Glomerular visceral epithelial cell (primary cell): ENCODE measurements at regions not wholly inside any gene's neighbourhood (a gene's known extent, or its start where the extent isn't known, plus 50 kb on each side); places are given as distances from the start of the nearest gene placed in this dataset.
"Not testable (repeated sequence)": the region's sequence is repeated elsewhere in the genome, so short reads cannot be mapped to it uniquely, and the experiment has no call there.

Experiments
- DNase-seq: peaks from one replicate; pipeline ENCODE4 v3.0.0-alpha.2; 2016; ENCODE audit errors: extremely low spot score

DNA sequence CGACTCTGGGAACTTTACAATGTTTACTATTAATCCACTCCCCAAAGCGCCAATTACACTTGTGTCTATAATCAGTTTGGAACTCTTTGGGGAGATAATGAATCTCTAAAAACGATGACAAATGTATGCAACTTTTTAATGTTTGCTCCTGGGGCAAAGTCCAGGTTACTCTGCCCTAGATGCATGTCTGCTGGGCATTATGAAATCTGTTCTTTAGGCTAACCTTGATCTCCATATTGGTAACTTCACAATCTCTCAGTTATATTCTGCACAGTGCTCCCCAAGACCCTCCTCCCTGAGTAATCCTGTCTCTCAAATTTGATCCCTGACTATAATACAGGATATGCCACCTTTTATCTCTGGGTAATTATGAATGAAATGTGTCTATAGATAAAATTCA is 152.2 kb upstream of the TRPM3 start:
- DNase-seq: no peak

DNA sequence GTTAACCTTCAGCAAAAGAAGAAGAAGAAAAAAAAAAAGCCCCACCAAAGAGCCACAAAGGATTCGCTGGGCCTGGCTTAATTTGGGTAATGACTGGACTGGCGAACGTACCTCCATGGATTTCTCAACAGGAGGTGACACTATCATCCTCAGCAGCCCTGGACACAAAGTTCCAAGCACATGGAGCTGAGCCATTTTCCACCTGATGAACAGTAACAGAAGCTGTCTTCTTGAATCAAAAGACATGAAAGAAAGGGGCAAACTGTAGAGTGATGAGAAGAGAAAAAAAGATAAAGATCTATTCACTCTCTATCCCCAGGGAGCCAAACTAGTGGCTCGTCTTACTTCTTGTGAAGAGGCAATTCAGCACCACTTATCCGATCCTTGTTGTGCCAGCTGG is 150.2 kb upstream of the TRPM3 start:
- DNase-seq: no peak

DNA sequence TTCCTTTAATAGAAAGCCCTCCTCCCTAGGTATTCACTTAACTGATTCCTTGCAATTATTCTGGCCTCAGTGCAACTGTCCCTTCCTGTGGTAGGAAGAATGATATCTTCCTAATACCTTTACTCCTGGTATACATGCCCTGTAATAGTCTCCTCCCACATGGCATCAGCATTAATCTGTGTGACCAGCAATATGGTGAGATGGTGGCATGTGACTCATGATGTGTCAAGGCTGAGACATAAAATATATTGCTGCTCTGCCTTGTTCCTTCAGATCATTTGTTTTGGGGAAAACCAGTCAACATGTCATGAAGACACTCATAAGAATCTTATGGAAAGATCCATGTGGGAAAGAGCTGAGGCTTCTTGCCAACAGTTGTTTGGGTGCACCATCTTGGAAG is 149.1 kb upstream of the TRPM3 start:
- DNase-seq: no peak

DNA sequence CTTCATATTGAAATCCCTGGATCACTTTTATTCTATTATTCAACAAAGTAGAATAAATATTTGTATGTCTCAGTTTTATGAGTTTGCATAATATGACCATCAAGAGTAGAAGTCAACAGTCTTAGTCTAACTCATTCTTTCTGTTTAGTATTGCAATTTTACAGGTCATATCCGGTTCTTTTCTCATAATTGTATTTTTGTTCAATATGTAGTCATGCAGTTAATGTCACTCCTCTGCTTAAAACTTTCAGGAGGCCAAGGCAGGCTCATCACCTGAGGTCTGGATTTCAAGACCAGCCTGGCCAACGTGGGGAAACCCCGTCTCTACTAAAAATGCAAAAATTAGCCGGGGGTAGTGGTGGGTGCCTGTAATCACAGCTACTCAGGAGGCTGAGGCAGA is 148.4 kb upstream of the TRPM3 start:
- no peak for DNase-seq

DNA sequence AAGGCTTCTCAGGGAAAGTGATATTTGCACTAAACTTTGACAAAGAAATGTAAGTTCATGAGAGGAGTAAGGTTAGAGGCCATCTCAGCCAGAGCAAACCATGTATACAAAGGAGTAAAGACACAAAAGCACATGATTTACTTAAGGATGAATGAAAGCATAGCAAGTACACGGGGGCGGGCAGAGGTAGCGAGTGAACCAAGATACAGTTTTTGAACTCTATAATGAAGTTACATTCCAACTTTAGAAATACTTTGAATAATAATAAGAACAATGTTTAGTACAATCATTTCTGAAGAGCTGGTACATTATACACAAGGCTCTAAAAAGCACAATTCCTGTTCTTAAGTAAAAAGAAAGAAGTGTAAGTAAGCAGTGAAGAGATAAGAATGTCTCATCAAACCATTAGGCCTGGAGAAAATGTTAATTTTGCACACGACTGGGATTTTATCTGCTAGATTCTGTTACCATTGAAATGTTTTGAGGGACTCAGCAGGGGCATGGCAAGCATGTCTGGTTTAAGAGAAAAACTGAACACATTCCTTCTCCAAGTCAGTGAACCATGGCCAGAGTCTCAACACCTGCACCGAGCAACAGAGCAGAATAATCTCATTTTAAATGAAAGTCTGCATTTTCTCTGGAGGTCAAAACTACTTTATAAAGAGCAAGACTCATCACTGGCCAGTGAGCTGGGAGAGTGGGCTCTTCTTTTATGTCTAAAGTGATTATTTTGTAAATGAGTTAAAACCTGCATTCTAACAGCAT is 147.6 kb upstream of the TRPM3 start:
- no peak for DNase-seq

DNA sequence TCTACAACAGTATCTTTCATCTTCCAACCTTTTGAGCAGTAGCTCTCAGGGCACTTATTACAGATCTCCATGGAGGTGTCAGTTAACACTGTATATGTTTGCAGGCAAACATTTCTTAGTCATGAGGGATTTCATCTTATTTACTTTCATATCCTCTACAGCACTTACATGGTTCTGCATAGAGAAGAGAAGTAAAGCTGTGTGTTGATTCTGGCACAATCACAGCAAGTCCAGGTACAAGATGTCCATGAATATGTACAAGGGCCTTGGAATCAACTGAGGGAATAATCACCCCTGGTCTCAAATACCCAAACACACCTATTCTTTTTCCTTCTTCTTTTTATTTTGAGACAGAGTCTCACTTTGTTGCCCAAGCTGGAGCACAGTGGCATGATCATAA is 142.0 kb upstream of the TRPM3 start:
- DNase-seq: no peak

DNA sequence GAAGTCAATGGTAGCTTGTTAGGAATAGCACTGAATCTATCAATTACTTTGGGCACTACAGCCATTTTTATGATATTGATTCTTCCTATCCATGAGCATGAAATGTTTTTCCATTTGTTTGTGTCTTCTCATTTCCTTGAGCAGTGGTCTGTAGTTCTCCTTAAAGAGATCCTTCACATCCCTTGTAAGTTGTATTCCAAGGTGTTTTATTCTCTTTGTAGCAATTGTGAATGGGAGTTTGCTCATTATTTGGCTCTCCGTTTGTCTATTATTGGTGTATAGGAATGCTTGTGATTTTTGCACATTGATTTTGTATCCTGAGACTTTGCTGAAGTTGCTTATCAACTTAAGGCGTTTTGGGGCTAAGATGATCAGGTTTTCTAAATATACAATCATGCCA is 139.0 kb upstream of the TRPM3 start:
- not testable (repeated sequence) for DNase-seq

DNA sequence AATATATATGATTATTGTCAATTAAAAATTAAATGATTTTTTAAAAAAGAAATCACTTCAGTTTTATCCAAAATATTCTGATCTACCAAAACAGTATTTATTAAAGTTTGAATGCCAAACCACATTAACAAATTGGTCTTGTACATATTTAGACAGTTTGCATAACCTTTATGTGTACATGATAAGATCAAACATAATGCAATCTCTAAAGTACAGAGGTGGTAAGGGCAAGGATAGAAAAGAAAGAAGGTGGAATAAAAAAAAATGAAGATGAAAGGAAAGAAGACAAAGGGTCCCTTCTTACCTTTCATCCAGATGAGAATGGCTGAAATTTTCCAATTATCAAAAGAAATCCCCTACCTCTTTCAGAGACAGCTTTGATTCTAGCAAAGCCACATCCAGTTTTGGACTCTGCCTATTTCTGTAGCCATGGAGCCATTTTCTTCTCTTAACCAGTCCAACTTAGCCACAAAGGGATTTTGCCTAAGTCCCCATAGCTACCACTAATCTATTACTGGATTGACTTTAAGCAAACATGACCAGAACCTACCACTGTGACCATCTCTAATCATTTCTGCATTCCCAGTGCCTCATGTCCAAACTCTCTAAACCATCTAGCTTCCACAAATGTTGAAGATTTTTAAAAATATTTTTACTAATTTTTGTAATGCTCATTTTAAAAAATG is 133.3 kb upstream of the TRPM3 start:
- DNase-seq: no peak

DNA sequence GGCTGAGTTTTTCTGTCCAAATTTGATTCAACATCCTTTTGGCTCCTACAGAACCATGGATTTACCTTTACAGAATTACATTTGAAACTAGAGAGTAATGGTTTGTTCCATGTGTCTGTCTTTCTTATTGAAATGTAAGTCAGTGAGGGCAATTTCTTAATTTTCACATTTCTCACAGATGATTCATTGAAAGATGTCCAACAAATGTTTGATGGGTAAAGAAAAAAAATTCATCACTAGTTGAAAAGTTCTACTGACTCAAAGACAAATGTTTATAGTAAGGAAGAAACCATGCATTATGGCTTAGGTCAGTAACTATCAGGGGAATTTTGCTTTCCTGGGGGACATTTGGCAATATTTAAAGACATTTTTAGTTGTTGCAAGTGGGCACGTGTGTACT is 131.6 kb upstream of the TRPM3 start:
- no peak for DNase-seq

DNA sequence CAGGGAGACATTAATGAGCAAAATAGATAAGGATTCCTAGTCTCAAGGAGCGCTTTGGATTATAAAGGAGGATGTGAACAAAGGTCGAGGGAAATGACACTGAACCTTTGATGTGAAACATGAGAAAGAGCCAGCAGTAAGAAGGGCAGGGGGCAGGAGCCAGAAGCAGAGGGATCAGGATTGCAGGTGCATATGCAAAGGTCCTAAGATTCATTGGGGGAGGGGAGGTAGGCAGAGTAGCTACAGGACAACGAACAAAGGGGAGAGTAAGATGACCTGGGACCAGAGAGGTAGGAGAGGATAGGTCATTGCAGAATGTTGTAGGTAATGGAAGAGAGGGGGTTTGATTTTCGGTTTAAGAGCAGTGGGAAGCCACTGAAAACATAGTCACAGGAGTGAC is 129.2 kb upstream of the TRPM3 start:
- DNase-seq: no peak

DNA sequence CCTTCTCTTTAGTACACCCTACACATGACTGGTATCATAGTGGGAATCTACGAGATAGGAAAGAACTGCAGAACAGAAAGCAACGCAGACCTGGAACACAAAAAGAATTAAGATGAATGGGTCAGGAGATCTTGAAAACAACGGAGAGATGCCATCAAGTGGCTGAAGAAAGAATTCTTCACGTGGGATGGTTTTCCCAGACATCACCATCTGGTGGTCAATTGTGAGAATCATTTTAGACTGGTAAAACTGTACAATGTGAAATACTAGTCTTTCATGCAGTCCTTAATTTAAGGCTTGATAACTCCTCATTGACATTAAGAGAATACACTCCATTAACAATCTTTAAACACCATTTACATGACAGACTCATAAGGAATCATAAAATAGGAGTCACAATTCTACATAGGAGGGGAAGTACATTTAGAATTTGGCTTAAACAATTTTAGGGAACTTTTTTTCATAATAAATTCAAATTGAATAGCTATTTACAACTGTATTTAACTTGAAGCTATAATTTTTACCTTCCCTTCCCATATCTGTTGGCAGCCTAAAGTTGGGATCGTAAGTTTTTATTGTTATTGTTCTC is 128.4 kb upstream of the TRPM3 start:
- DNase-seq: peak; percentile 54

DNA sequence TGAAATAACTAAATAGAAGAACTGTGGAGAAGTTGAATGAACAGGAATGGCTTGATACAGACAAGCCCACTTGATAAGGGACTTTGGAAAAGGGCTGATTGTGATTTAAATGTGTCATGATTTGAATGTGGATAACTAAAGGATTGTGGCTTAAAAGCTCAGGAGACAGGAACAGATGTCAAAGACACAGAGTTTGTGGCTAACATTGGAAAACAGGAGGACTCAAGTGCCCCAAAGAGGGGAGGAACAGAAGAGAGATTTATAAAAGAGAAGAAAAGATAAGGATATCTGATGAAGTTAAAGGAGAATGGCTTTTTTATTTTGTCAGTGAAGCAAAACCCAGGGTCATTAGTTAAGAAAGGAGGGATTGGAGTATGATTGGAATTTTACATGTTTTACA is 124.2 kb upstream of the TRPM3 start:
- no peak for DNase-seq

DNA sequence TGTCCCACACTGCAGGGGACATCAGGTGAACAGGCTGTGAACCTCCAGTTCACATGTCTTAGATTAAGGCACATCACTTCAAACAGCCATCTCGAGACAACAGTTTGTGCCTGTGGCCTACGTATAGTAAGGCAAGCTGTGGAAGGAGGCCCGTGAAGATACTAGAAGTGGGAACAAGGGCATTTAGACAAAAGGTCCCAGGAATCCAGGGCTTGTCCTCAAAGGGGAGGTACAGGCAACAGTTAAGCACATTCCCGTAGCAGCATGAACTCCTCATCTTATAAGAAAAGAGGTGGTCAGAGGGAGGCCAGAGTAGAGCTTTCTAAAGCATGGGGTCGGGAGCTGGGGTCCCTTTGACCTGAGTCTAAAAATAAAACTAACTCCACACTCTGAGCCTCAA is 122.5 kb upstream of the TRPM3 start:
- no peak for DNase-seq

DNA sequence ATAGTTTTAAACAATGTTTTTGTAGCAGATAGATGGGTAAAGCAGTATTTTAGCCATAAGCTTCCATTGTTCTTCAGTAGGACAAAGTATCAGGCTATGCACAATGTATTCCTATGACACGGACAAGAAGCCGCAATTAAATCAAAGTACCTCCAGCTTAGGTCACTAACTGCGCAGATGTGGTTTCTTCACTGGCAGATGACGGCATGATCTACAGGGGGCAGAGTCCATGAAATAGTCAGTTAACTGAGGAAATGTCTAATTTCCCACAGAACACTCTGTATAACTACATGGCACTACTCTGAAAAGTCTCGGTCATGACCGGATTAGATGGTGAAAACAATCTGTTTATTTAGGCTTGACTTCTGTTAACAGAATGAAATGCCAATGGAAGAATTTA is 120.7 kb upstream of the TRPM3 start:
- DNase-seq: no peak

DNA sequence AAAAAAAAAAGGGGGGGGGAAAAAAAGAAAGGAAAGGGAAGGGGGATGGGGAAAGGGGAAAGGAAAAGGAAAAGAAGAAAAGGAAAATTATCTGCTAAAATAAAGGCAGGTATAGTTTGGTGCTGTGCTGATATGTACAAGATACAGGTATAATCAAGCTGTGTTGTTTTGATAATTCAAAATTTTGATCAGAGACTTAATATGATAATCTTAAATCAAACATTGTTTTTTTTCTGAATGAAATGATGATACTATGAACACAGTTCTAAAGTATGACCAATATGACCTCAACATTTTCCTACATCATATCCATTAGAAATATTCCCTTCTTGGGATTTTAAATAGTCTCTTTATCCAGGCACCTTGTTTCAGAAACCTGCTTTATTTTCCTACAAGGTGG is 115.6 kb upstream of the TRPM3 start:
- DNase-seq: no peak

DNA sequence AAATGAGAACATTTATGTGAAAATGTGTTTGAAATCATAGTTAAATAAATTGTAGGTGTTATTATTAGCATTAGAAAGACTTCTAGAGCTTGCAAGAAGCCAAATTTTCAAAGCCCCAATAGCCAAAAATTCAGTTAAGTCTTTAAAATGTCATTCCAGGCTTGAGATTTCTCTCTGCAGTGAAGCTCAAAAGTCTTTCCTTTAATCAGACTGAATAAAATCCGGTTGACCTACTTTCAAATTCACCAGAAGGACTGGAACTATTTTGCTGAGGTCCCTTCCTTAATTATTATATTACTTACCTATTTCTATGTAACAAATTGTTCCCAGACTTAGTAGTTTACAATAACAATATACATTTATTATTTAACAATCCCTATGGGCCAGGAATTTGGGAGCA is 112.2 kb upstream of the TRPM3 start:
- DNase-seq: no peak

DNA sequence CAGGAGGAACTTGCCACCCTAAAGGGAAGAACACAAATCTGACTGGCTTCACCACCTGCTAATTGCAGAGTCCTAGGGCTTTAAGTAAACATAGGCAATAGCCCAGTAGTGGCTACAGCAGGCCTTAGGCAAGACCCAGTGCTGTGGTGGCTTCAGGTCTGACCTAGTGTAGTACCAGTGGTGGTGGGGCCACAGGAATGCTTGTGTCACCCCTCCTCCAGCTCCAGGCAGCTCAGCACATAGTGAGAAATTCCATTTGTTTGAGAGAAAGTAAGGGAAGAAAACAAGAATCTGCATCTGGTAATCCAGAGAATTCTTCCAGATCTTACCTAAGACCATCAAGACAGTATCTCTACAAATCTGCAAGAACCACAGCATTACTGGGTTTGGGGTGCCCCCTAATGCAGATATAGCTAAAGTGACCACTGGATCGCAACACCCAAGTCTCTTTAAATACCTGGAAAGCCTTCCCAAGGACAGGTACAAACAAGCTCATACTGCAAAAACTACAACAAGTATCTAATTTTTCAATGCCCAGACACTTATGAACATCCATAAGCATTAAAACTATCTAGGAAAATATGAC is 102.6 kb upstream of the TRPM3 start:
- DNase-seq: no peak

DNA sequence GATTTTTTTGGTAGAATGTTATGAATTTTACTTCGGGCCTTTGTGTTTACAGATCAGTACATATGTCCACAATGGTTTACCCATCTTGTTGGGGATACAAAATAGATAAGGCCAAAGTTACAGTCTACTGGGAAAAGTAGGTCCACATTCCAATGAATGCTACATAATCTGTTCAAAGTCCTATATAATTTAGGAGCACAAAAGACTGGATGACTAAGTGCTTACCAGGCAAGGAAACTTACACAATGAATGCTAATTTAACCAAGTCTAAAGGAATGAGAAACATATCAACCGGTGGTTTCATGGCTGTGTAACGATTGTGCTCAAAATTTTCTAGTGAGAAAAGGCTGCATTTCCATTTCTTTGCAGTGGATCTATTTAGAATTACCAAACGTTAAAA is 97.4 kb upstream of the TRPM3 start:
- no peak for DNase-seq

DNA sequence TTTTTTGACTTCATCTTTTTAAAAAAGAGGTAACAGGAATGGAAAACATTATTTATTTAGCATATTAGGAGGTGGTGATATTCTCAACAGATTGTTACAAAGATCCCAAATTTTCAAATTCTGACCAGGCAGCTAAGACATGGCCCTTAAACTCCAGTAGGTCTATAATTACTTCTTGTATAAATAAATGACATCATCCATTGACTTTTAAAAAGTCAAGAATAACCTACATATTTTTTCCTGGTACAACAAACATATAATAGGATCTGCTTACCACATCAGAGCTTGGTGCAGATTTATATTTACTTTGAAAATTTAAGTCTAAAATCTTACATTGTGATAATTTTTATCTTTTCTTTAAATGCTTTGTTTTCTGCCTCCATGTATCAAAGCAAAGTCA is 92.2 kb upstream of the TRPM3 start:
- no peak for DNase-seq

DNA sequence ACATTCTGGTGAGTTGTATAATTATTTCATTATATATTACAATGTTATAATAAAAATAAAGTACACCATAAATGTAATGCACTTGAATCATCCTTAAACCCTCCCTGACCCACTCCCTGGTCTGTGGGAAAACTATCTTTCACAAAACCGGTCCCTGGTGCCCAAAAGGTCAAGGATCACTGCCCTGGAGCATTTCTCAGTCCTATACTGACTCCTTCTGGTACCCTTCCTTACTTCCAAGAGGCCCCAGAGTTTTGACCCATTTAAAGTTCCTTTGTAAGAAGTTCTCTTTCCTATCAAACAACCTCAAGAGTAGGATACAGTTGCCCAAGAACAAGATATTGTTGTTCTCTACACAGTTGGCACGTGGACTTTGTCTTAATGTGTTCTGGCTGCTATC is 88.9 kb upstream of the TRPM3 start:
- DNase-seq: no peak

DNA sequence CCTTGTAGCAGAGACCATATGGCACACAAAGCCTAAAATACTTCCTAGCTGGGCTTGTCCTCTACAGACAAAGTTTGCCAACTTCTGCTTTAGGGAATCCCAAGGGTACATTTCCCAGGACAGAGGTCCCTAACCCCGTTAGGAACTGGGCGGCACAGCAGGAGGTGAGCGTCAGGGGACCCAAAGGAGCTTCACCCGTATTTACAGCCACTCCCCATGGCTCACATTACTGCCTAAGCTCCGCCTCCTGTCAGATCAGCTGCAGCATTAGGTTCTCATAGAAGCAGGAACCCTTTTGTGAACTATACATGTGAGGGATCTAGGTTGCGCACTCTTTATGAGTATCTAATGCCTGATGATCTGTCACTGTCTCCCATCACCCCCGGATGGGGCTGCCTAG is 88.5 kb upstream of the TRPM3 start:
- DNase-seq: no peak

DNA sequence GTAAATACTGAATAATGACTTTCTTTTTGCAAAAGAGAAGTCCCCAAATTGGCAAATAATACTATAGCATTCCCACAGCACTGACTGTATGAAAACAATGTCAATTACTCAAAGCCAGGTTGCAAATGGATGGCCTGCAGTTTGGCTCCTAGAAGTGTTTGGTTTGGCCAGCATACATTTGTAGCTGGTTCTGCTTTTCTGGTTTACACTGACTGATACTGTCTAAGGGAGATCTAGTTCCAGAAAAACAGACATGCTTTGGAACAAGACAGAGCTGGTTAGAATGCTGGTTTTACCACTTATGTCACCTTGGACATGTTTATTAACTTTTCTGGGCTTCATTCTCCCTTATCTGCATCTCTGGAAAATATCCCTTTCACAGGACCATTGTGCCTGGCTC is 81.5 kb upstream of the TRPM3 start:
- DNase-seq: no peak

DNA sequence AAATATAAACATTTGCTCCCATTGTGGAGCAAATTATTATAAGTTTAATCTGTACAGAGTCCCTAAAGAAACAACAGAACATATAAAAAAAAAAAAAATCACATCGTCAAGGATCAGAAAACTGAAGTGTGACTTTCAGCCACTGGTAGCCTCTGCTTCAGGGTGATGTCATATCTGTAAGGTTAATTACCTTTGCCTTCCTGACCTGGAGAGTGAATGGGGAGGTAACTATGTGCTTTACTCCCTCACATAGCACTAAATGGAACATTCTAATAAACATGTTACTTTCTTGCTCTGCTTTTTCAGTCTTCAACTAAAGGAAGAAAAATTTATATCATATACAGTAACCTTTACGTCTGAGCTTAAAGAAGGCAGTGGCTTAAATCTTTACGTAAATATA is 70.3 kb upstream of the TRPM3 start:
- DNase-seq: no peak
